ENCODE measurements at regions not wholly inside any gene's neighbourhood (a gene's known extent, or its start where the extent isn't known, plus 50 kb on each side); places are given as distances from the start of the nearest gene placed in this dataset.

- TF ChIP-seq CTCF (IDR thresholded peaks at IDR 0.05; ENCODE audit: extremely low read depth, insufficient read depth, missing control alignments): no peak
- in situ Hi-C loops (cut with MboI; ENCODE audit: low pct_unique_long_range_greater_than_20kb, low sequenced_read_pairs, unreplicated experiment): no loop called here
- DNase-seq (ENCODE audit: low spot score): no peak
Measured at GRCh38 chr18:27661320-27662018, 476.4 kb upstream of the CHST9 start.

GRCh38 chr18:27656905-27657304, 471.8 kb upstream of the CHST9 start:
- no peak for DNase-seq (ENCODE audit: low spot score)
- no peak for TF ChIP-seq CTCF (IDR thresholded peaks at IDR 0.05; ENCODE audit: extremely low read depth, insufficient read depth, missing control alignments)
- in situ Hi-C loops (cut with MboI; ENCODE audit: low pct_unique_long_range_greater_than_20kb, low sequenced_read_pairs, unreplicated experiment): no loop called here

- no peak for TF ChIP-seq CTCF (IDR thresholded peaks at IDR 0.05; ENCODE audit: extremely low read depth, insufficient read depth, missing control alignments)
- in situ Hi-C loops (cut with MboI; ENCODE audit: low pct_unique_long_range_greater_than_20kb, low sequenced_read_pairs, unreplicated experiment): no loop called here
- no peak for DNase-seq (ENCODE audit: low spot score)
Measured at GRCh38 chr18:27656167-27656778, 471.2 kb upstream of the CHST9 start.

GRCh38 chr18:27653247-27653646, 468.1 kb upstream of the CHST9 start:
- no peak for DNase-seq (ENCODE audit: low spot score)
- in situ Hi-C loops (cut with MboI; ENCODE audit: low pct_unique_long_range_greater_than_20kb, low sequenced_read_pairs, unreplicated experiment): no loop called here
- no peak for TF ChIP-seq CTCF (IDR thresholded peaks at IDR 0.05; ENCODE audit: extremely low read depth, insufficient read depth, missing control alignments)

- TF ChIP-seq CTCF (IDR thresholded peaks at IDR 0.05; ENCODE audit: extremely low read depth, insufficient read depth, missing control alignments): no peak
- in situ Hi-C loops (cut with MboI; ENCODE audit: low pct_unique_long_range_greater_than_20kb, low sequenced_read_pairs, unreplicated experiment): no loop called here
- no peak for DNase-seq (ENCODE audit: low spot score)
Measured at GRCh38 chr18:27652480-27653121, 467.5 kb upstream of the CHST9 start.

- no peak for TF ChIP-seq CTCF (IDR thresholded peaks at IDR 0.05; ENCODE audit: extremely low read depth, insufficient read depth, missing control alignments)
- DNase-seq (ENCODE audit: low spot score): no peak
- in situ Hi-C loops (cut with MboI; ENCODE audit: low pct_unique_long_range_greater_than_20kb, low sequenced_read_pairs, unreplicated experiment): no loop called here
Measured at GRCh38 chr18:27649621-27650020, 464.5 kb upstream of the CHST9 start.
